ENCODE measurements at regions not wholly inside any gene's neighbourhood (a gene's known extent, or its start where the extent isn't known, plus 50 kb on each side); places are given as distances from the start of the nearest gene placed in this dataset.

- Histone ChIP-seq H3K79me2 (ENCODE audit: control insufficient read depth, insufficient read depth, low read length) (no peaks in the 10 kb centered on the region), H3K4me3 (replicated peaks in 1 of 3; ENCODE audit: insufficient read depth in 1 of 3, low read depth in 1 of 3, low read length in 3 of 3) (no peak overlapping the region), H3K4me2 (ENCODE audit: insufficient read depth, low read length) (no peak overlapping the region), H3K9ac (replicated peaks; ENCODE audit: extremely low read depth, insufficient read depth, low read length) (no peak overlapping the region), H4K20me1 (replicated peaks; ENCODE audit: control insufficient read depth, extremely low read depth, insufficient read depth, low read length) (no peaks in the 10 kb centered on the region), H3K9me1 (replicated peaks; ENCODE audit: control insufficient read depth, extremely low read depth, insufficient read depth, low read length) (no peaks in the 10 kb centered on the region), H3K4me1 (ENCODE audit: control insufficient read depth, extremely low read depth, insufficient read depth, low read length) (no peaks in the 10 kb centered on the region), H3K27ac (ENCODE audit: insufficient read depth, low read depth, low read length) (no peak overlapping the region), H3K27me3 (ENCODE audit: control insufficient read depth in 2 of 2, insufficient read depth in 2 of 2, low read length in 2 of 2) (no peaks in the 10 kb centered on the region), H2AFZ (ENCODE audit: low read depth, low read length) (no peak overlapping the region), H3K9me3 (replicated peaks; ENCODE audit: control insufficient read depth, insufficient read depth, low read length) (no peaks in the 10 kb centered on the region), H3K36me3 (ENCODE audit: control insufficient read depth in 2 of 2, extremely low read depth in 1 of 2, insufficient read depth in 2 of 2, low read length in 2 of 2) (no peaks in the 10 kb centered on the region)
- no peak for DNase-seq (ENCODE audit: low read depth, low spot score)
- CTCF ChIA-PET = no interaction called here
- FAIRE-seq = no peak
- no TSS peak for BruUV-seq (replicated peaks)
- POLR2A ChIA-PET = no interaction called here
- TF ChIP-seq GATA2 (IDR thresholded peaks at IDR 0.05; ENCODE audit: insufficient read depth, insufficient read length, low read depth, low read length) (no peak), FOS (IDR thresholded peaks at IDR 0.05; ENCODE audit: borderline replicate concordance, insufficient read depth, low read length) (no peak), POLR2AphosphoS5 (IDR thresholded peaks at IDR 0.05; ENCODE audit: insufficient read depth, low read depth, low read length) (no peak), POLR2A (IDR thresholded peaks at IDR 0.05; ENCODE audit: low read depth, low read length) (no peak), MYC (IDR thresholded peaks at IDR 0.05; ENCODE audit: low read depth, low read length) (no peak), EZH2 (IDR thresholded peaks at IDR 0.05; ENCODE audit: borderline replicate concordance, low read depth, low read length, severe bottlenecking) (no peak), JUN (IDR thresholded peaks at IDR 0.05; ENCODE audit: borderline replicate concordance, insufficient read depth, insufficient read length, low read depth) (no peak)
- TF ChIP-seq, protein P1, sequence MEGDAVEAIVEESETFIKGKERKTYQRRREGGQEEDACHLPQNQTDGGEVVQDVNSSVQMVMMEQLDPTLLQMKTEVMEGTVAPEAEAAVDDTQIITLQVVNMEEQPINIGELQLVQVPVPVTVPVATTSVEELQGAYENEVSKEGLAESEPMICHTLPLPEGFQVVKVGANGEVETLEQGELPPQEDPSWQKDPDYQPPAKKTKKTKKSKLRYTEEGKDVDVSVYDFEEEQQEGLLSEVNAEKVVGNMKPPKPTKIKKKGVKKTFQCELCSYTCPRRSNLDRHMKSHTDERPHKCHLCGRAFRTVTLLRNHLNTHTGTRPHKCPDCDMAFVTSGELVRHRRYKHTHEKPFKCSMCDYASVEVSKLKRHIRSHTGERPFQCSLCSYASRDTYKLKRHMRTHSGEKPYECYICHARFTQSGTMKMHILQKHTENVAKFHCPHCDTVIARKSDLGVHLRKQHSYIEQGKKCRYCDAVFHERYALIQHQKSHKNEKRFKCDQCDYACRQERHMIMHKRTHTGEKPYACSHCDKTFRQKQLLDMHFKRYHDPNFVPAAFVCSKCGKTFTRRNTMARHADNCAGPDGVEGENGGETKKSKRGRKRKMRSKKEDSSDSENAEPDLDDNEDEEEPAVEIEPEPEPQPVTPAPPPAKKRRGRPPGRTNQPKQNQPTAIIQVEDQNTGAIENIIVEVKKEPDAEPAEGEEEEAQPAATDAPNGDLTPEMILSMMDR (IDR thresholded peaks at IDR 0.05; ENCODE audit: extremely low read depth in 1 of 2, insufficient read depth in 1 of 2, low read depth in 1 of 2, low read length in 2 of 2) = no peak
- TF ChIP-seq, protein P2, sequence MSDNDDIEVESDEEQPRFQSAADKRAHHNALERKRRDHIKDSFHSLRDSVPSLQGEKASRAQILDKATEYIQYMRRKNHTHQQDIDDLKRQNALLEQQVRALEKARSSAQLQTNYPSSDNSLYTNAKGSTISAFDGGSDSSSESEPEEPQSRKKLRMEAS (IDR thresholded peaks at IDR 0.05; ENCODE audit: insufficient read depth, insufficient read length) = no peak
- dilution Hi-C loops (cut with MboI; ENCODE audit: extremely low pct_ligation_motif_present, low sequenced_read_pairs) = no loop called here
- intact Hi-C loops (cut with micrococcal nuclease) = no loop called here
Observed at GRCh38 chr6:65943548-65943947, 236.5 kb upstream of the EYS start.

All from endothelial cell of umbilical vein (primary cell).